ENCODE measurements at regions not wholly inside any gene's neighbourhood (a gene's known extent, or its start where the extent isn't known, plus 50 kb on each side); places are given as distances from the start of the nearest gene placed in this dataset.

DNA sequence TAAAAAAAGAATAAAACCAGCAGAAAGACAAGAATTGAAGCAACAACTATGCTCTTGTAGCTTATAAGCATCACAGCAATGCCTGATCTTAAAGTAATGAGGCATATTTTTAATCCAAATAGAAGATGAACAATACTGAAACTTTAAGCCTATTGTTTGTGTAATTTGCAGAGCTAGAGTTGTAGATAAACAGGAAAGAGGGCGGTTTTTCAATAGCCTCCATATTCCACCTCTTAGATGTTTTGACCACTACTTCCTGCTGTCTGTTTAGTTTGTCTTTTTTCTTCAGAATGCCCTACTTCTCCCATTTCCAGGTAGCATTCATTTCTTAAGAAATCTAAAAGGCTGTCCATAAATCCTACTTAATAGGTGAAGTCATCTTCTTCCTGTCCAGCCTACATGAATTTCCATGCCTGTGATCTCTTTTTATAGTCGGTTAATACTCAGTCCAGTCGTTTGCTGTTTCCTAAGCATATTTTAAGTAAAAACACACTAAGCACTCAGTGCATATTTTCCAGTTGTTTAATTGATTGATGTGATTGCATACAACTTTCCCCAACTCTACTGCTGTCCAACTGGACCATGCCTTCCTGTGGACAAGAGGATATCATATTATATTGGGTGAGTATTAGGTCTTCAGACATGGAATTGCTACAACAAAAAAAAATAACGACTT lies 308.1 kb downstream of the TFEC start (continued):
- TF ChIP-seq HDAC8 (tag; IDR thresholded peaks at IDR 0.05) = no peak
- no peak for TF ChIP-seq KLF13 (tag; IDR thresholded peaks at IDR 0.05; ENCODE audit: borderline replicate concordance, low read depth)
- no peak for TF ChIP-seq SNRNP70 (optimal IDR thresholded peaks at IDR 0.05; ENCODE audit: low read depth, low read length)
- TF ChIP-seq, protein P1, sequence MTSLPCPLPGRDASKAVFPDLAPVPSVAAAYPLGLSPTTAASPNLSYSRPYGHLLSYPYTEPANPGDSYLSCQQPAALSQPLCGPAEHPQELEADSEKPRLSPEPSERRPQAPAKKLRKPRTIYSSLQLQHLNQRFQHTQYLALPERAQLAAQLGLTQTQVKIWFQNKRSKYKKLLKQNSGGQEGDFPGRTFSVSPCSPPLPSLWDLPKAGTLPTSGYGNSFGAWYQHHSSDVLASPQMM (CRISPR knock-in tag; IDR thresholded peaks at IDR 0.05) = no peak
- TF ChIP-seq JUN (IDR thresholded peaks at IDR 0.05; ENCODE audit: borderline replicate concordance, low read depth, low read length) = no peak
- no peak for TF ChIP-seq JUN (CRISPR knock-in tag; IDR thresholded peaks at IDR 0.05; ENCODE audit: borderline replicate concordance)
- no peak for TF ChIP-seq DDX20 (tag; IDR thresholded peaks at IDR 0.05; ENCODE audit: low read depth)
- TF ChIP-seq KLF6 (CRISPR knock-in tag; IDR thresholded peaks at IDR 0.05; ENCODE audit: borderline replicate concordance) = no peak
- TF ChIP-seq, protein P2, sequence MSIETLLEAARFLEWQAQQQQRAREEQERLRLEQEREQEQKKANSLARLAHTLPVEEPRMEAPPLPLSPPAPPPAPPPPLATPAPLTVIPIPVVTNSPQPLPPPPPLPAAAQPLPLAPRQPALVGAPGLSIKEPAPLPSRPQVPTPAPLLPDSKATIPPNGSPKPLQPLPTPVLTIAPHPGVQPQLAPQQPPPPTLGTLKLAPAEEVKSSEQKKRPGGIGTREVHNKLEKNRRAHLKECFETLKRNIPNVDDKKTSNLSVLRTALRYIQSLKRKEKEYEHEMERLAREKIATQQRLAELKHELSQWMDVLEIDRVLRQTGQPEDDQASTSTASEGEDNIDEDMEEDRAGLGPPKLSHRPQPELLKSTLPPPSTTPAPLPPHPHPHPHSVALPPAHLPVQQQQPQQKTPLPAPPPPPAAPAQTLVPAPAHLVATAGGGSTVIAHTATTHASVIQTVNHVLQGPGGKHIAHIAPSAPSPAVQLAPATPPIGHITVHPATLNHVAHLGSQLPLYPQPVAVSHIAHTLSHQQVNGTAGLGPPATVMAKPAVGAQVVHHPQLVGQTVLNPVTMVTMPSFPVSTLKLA (conservative IDR thresholded peaks at IDR 0.05) = no peak
- no peak for TF ChIP-seq NONO (IDR thresholded peaks at IDR 0.05; ENCODE audit: low read depth in 2 of 2, low read length in 1 of 2)
- TF ChIP-seq, protein P3, sequence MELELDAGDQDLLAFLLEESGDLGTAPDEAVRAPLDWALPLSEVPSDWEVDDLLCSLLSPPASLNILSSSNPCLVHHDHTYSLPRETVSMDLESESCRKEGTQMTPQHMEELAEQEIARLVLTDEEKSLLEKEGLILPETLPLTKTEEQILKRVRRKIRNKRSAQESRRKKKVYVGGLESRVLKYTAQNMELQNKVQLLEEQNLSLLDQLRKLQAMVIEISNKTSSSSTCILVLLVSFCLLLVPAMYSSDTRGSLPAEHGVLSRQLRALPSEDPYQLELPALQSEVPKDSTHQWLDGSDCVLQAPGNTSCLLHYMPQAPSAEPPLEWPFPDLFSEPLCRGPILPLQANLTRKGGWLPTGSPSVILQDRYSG (tag; conservative IDR thresholded peaks at IDR 0.05; ENCODE audit: low read depth) = no peak
- no peak for TF ChIP-seq CBX1 (IDR thresholded peaks at IDR 0.05; ENCODE audit: low read depth)
